Astrocyte (in vitro differentiated cells and primary cell): ENCODE measurements at regions not wholly inside any gene's neighbourhood (a gene's known extent, or its start where the extent isn't known, plus 50 kb on each side); places are given as distances from the start of the nearest gene placed in this dataset.

Source experiments
- DNase-seq: peaks from one replicate; pipeline ENCODE4 v3.0.0-alpha.2; 2010; ENCODE audit warnings: low read depth
- FAIRE-seq: peaks from 2 replicates; lab custom pipeline; 2011; peaks lifted over from hg19 to GRCh38; lab: Jason Lieb, UNC
- H2AFZ ChIP-seq: 2 replicates; pipeline ENCODE4 v1.6.0; 2012; ENCODE audit warnings: low read depth, low read length, inconsistent platforms
- H3K27ac ChIP-seq: 2 replicates; pipeline ENCODE4 v1.5.1; 2011; ENCODE audit warnings: low read depth, low read length, inconsistent platforms
- H3K27me3 ChIP-seq: 2 replicates; pipeline ENCODE4 v1.6.0; 2011; ENCODE audit warnings: low read length, inconsistent platforms; ENCODE audit not compliant: insufficient read depth
- H3K36me3 ChIP-seq: 2 replicates; pipeline ENCODE4 v1.5.1; 2011; ENCODE audit warnings: low read length, inconsistent platforms; ENCODE audit not compliant: insufficient read depth
- H3K4me1 ChIP-seq: 2 replicates; pipeline ENCODE4 v1.5.1; 2011; ENCODE audit warnings: low read length, inconsistent platforms; ENCODE audit not compliant: insufficient read depth
- H3K4me2 ChIP-seq: 2 replicates; pipeline ENCODE4 v1.6.0; 2012; ENCODE audit warnings: low read length, inconsistent platforms
- H3K4me3 ChIP-seq: 2 replicates; pipeline ENCODE4 v1.5.1; 2011; ENCODE audit warnings: low read depth, mild to moderate bottlenecking, low read length, inconsistent platforms; ENCODE audit not compliant: insufficient read depth
- H3K79me2 ChIP-seq: 2 replicates; pipeline ENCODE4 v1.6.0; 2012; ENCODE audit warnings: mild to moderate bottlenecking, low read length, inconsistent platforms; ENCODE audit not compliant: insufficient read depth
- H3K9ac ChIP-seq: 2 replicates; pipeline ENCODE4 v1.6.0; 2012; ENCODE audit warnings: mild to moderate bottlenecking, low read length, inconsistent platforms
- H3K9me3 ChIP-seq: 2 replicates; pipeline ENCODE4 v1.5.1; 2012; ENCODE audit warnings: low read depth, mild to moderate bottlenecking, low read length, inconsistent platforms; ENCODE audit not compliant: insufficient read depth
- H4K20me1 ChIP-seq: 2 replicates; pipeline ENCODE4 v1.6.0; 2012; ENCODE audit warnings: low read length, inconsistent platforms; ENCODE audit not compliant: insufficient read depth
- H3K27ac Mint-ChIP-seq: one replicate; pipeline ENCODE4 v1.8.0; 2021; ENCODE audit warnings: mild to moderate bottlenecking, mixed read lengths; ENCODE audit not compliant: unreplicated experiment
- H3K27me3 Mint-ChIP-seq: one replicate; pipeline ENCODE4 v1.8.0; 2021; ENCODE audit warnings: low read depth, mixed read lengths; ENCODE audit not compliant: unreplicated experiment
- H3K36me3 Mint-ChIP-seq: one replicate; pipeline ENCODE4 v1.8.0; 2021; ENCODE audit warnings: low read depth, mixed read lengths; ENCODE audit not compliant: unreplicated experiment
- H3K4me1 Mint-ChIP-seq: one replicate; pipeline ENCODE4 v1.8.0; 2021; ENCODE audit warnings: low read depth, mixed read lengths; ENCODE audit not compliant: unreplicated experiment
- H3K4me3 Mint-ChIP-seq: one replicate; pipeline ENCODE4 v1.8.0; 2021; ENCODE audit warnings: mild to moderate bottlenecking, moderate library complexity, mixed read lengths; ENCODE audit not compliant: unreplicated experiment
- H3K9me3 Mint-ChIP-seq: one replicate; pipeline ENCODE4 v1.8.0; 2021; ENCODE audit warnings: mild to moderate bottlenecking, mixed read lengths; ENCODE audit not compliant: unreplicated experiment
- CTCF ChIP-seq: IDR thresholded peaks from 2 replicates; pipeline ENCODE4 v1.5.1; 2011; ENCODE audit warnings: low read depth, mild to moderate bottlenecking, inconsistent platforms, low read length, moderate library complexity; ENCODE audit not compliant: insufficient read depth
- EZH2 ChIP-seq: IDR thresholded peaks from 2 replicates; pipeline ENCODE4 v1.6.1; 2012; ENCODE audit warnings: mild to moderate bottlenecking, low read length, inconsistent platforms; ENCODE audit not compliant: insufficient read depth

GRCh38 chr2:239721991-239722759 is 303.0 kb downstream of the NDUFA10 start:
- H3K36me3 Mint-ChIP-seq, result no peaks in the 10 kb centered on the region
- no peak overlapping the region for H3K4me3 Mint-ChIP-seq
- H3K27me3 ChIP-seq, result no peaks in the 10 kb centered on the region
- peaks cover 11% of the 10 kb centered on the region for H3K9me3 ChIP-seq
- TF ChIP-seq EZH2 (no peak), CTCF (no peak)
- H2AFZ ChIP-seq, result no peak overlapping the region
- H3K9ac ChIP-seq, result no peak overlapping the region
- no peak for FAIRE-seq
- no peaks in the 10 kb centered on the region for H3K36me3 ChIP-seq
- no peaks in the 10 kb centered on the region for H4K20me1 ChIP-seq
- H3K4me1 ChIP-seq, result no peaks in the 10 kb centered on the region
- H3K27me3 Mint-ChIP-seq, result peaks cover 17% of the 10 kb centered on the region
- H3K9me3 Mint-ChIP-seq, result peaks cover 9% of the 10 kb centered on the region
- no peaks in the 10 kb centered on the region for H3K4me1 Mint-ChIP-seq
- H3K79me2 ChIP-seq, result no peaks in the 10 kb centered on the region
- H3K4me3 ChIP-seq, result no peak overlapping the region
- DNase-seq, result no peak
- H3K27ac Mint-ChIP-seq, result no peak overlapping the region
- H3K27ac ChIP-seq, result no peak overlapping the region
- no peak overlapping the region for H3K4me2 ChIP-seq

GRCh38 chr2:239721531-239721930 is 303.6 kb downstream of the NDUFA10 start:
- peaks cover 22% of the 10 kb centered on the region for H3K27me3 Mint-ChIP-seq

More at GRCh38 chr2:239721531-239721930, 303.6 kb downstream of the NDUFA10 start:
- TF ChIP-seq EZH2, result no peak
- TF ChIP-seq CTCF, result no peak
- no peaks in the 10 kb centered on the region for H3K36me3 ChIP-seq
- no peaks in the 10 kb centered on the region for H3K27me3 ChIP-seq
- H3K9me3 ChIP-seq, result peaks cover 11% of the 10 kb centered on the region
- H3K36me3 Mint-ChIP-seq, result no peaks in the 10 kb centered on the region
- H2AFZ ChIP-seq, result no peak overlapping the region
- no peak for DNase-seq
- no peak overlapping the region for H3K9ac ChIP-seq
- no peak for FAIRE-seq
- no peaks in the 10 kb centered on the region for H3K4me1 ChIP-seq
- H3K4me1 Mint-ChIP-seq, result no peaks in the 10 kb centered on the region
- peaks cover 9% of the 10 kb centered on the region for H3K9me3 Mint-ChIP-seq
- H3K27ac Mint-ChIP-seq, result no peak overlapping the region
- H4K20me1 ChIP-seq, result no peaks in the 10 kb centered on the region
- no peak overlapping the region for H3K4me3 ChIP-seq
- H3K4me3 Mint-ChIP-seq, result no peak overlapping the region
- H3K4me2 ChIP-seq, result no peak overlapping the region
- no peak overlapping the region for H3K27ac ChIP-seq
- no peaks in the 10 kb centered on the region for H3K79me2 ChIP-seq
